ENCODE measurements at regions not wholly inside any gene's neighbourhood (a gene's known extent, or its start where the extent isn't known, plus 50 kb on each side); places are given as distances from the start of the nearest gene placed in this dataset.

DNA sequence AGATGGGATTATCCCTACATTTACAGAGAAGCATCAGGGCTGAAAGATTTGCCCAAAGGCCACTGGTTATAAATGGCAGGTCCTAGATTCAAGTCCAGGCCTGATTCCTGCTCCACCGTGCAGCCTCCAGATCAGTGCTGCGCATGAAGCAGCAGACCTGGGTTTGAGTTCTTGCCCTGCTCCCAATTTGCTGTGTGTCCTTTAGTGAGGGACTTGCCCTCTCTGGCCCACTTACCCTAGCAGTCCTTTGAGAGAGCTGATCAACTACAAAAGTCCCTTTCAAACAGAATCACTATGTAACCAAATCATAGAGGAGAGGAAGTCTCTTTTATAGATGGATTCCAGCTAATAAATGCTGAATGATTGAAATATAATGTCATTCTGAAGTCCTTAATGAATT is 200.4 kb downstream of the RAB11FIP4 start:
- TF ChIP-seq, protein P1, sequence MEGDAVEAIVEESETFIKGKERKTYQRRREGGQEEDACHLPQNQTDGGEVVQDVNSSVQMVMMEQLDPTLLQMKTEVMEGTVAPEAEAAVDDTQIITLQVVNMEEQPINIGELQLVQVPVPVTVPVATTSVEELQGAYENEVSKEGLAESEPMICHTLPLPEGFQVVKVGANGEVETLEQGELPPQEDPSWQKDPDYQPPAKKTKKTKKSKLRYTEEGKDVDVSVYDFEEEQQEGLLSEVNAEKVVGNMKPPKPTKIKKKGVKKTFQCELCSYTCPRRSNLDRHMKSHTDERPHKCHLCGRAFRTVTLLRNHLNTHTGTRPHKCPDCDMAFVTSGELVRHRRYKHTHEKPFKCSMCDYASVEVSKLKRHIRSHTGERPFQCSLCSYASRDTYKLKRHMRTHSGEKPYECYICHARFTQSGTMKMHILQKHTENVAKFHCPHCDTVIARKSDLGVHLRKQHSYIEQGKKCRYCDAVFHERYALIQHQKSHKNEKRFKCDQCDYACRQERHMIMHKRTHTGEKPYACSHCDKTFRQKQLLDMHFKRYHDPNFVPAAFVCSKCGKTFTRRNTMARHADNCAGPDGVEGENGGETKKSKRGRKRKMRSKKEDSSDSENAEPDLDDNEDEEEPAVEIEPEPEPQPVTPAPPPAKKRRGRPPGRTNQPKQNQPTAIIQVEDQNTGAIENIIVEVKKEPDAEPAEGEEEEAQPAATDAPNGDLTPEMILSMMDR (IDR thresholded peaks at IDR 0.05): no peak
- no peak for TF ChIP-seq EZH2 (IDR thresholded peaks at IDR 0.05)
- no peak for TF ChIP-seq EZH2phosphoT487 (IDR thresholded peaks at IDR 0.05)
